OCI-LY7 (cell line): ENCODE measurements at regions not wholly inside any gene's neighbourhood (a gene's known extent, or its start where the extent isn't known, plus 50 kb on each side); places are given as distances from the start of the nearest gene placed in this dataset.

ENCODE experiments used
- BruUV-seq: library from RNA; stranded (reverse); fragments of 400-500 nt; replicated peaks from 2 replicates; lab custom pipeline; 2021; lab: Mats Ljungman, UMichigan
- CTCF ChIA-PET: fragments of 300-600 bp; sonication (Branson Sonifier 250); formaldehyde crosslinking; loops from one replicate; lab custom pipeline; 2022; ENCODE audit warnings: antibody characterized with exemption; ENCODE audit not compliant: unreplicated experiment; lab: Charles Lee
- POLR2A ChIA-PET: fragments of 300-600 bp; sonication (Branson Sonifier 250); formaldehyde crosslinking; loops from one replicate; lab custom pipeline; 2022; ENCODE audit warnings: antibody characterized with exemption; lab: Charles Lee
- DNase-seq: peaks from one replicate; pipeline ENCODE4 v3.0.0-alpha.2; 2015; ENCODE audit warnings: low spot score
- H2AFZ ChIP-seq: fragments of 200-600 bp; sonication (generic), shearing (Covaris generic); 2 replicates; pipeline ENCODE4 v1.6.1; 2014; ENCODE audit warnings: mild to moderate bottlenecking, antibody characterized with exemption, low read length, moderate library complexity
- H3K27ac ChIP-seq: fragments of 200-600 bp; sonication (generic); 2 replicates; pipeline ENCODE4 v1.5.1; 2014; ENCODE audit warnings: mixed run types, low read depth, mild to moderate bottlenecking, moderate library complexity, low read length, inconsistent platforms; ENCODE audit not compliant: poor library complexity, severe bottlenecking
- H3K36me3 ChIP-seq: fragments of 200-600 bp; sonication (generic); 2 replicates; pipeline ENCODE4 v1.6.1; 2014; ENCODE audit warnings: mild to moderate bottlenecking, antibody characterized with exemption, low read length, moderate library complexity, mixed read lengths; ENCODE audit not compliant: insufficient read depth
- H3K4me1 ChIP-seq: fragments of 200-600 bp; sonication (generic); 2 replicates; pipeline ENCODE4 v1.5.1; 2014; ENCODE audit warnings: mild to moderate bottlenecking, low read length; ENCODE audit not compliant: insufficient read depth, poor library complexity, severe bottlenecking
- H3K4me2 ChIP-seq: fragments of 200-600 bp; sonication (generic); 2 replicates; pipeline ENCODE4 v1.6.1; 2014; ENCODE audit warnings: mild to moderate bottlenecking, low read length
- H3K4me3 ChIP-seq: fragments of 200-600 bp; sonication (generic); 2 replicates; pipeline ENCODE4 v1.5.1; 2014; ENCODE audit warnings: mild to moderate bottlenecking, low read depth, low read length; ENCODE audit not compliant: poor library complexity, severe bottlenecking
- H3K79me2 ChIP-seq: fragments of 200-600 bp; sonication (generic); 2 replicates; pipeline ENCODE4 v1.6.1; 2016; ENCODE audit warnings: low read depth, mild to moderate bottlenecking, low read length, moderate library complexity, mixed read lengths; ENCODE audit not compliant: insufficient read depth
- H3K9me2 ChIP-seq: fragments of 200-600 bp; sonication (generic); 2 replicates; pipeline ENCODE4 v1.6.1; 2016; ENCODE audit warnings: mild to moderate bottlenecking, low read length, mixed read lengths; ENCODE audit not compliant: insufficient read depth
- H3K9me3 ChIP-seq: fragments of 200-600 bp; sonication (generic); 2 replicates; pipeline ENCODE4 v1.6.1; 2014; ENCODE audit warnings: mild to moderate bottlenecking, mixed run types, low read length, mixed read lengths
- H4K20me1 ChIP-seq: fragments of 200-600 bp; sonication (generic); 2 replicates; pipeline ENCODE4 v1.6.1; 2014; ENCODE audit warnings: mild to moderate bottlenecking, antibody characterized with exemption, low read length, moderate library complexity, mixed read lengths; ENCODE audit not compliant: insufficient read depth
- EZH2phosphoT487 ChIP-seq: fragments of 200-600 bp; sonication (generic); IDR thresholded peaks from 2 replicates; pipeline ENCODE4 v1.6.1; 2018; ENCODE audit warnings: low read depth, borderline replicate concordance, mild to moderate bottlenecking, mixed run types, antibody characterized with exemption, low read length, moderate library complexity, mixed read lengths
- intact Hi-C: fragments of 100-400 bp; cut with micrococcal nuclease; formaldehyde crosslinking; loops from one replicate; pipeline ENCODE4 v1.10.0; 2022; ENCODE audit not compliant: unreplicated experiment
- TF ChIP-seq, protein P1 (sequence below): fragments of 200-600 bp; sonication (generic); conservative IDR thresholded peaks from 2 replicates; pipeline ENCODE4 v1.5.1; 2014; ENCODE audit warnings: mild to moderate bottlenecking, antibody characterized with exemption, low read length, moderate library complexity, mixed read lengths

DNA sequence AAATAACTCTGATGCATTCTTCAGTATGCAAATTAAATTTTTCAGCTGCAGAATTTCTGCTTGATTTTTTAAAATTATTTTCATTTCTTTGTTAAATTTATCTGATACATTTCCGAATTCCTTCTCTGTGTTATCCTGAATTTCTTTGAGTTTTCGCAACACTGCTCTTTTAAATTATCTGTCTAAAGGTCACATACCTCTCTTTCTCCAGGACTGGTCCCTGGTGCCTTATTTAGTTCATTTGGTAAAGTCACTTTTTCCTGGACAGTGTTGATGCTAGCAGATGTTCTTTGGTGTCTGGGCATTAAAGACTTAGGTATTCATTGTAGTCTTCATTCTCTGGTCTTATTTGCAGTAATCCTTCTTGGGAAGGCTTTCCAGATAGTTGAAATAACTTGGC lies 577.4 kb upstream of the LUZP2 start:
- no peaks in the 10 kb centered on the region; the same call in 1 of the 2 replicates for H3K9me2 ChIP-seq
- DNase-seq = no peak
- H3K9me3 ChIP-seq = no peaks in the 10 kb centered on the region
- H3K4me1 ChIP-seq = no peaks in the 10 kb centered on the region
- intact Hi-C loops = no loop called here
- TF ChIP-seq EZH2phosphoT487 = no peak
- TF ChIP-seq, protein P1, sequence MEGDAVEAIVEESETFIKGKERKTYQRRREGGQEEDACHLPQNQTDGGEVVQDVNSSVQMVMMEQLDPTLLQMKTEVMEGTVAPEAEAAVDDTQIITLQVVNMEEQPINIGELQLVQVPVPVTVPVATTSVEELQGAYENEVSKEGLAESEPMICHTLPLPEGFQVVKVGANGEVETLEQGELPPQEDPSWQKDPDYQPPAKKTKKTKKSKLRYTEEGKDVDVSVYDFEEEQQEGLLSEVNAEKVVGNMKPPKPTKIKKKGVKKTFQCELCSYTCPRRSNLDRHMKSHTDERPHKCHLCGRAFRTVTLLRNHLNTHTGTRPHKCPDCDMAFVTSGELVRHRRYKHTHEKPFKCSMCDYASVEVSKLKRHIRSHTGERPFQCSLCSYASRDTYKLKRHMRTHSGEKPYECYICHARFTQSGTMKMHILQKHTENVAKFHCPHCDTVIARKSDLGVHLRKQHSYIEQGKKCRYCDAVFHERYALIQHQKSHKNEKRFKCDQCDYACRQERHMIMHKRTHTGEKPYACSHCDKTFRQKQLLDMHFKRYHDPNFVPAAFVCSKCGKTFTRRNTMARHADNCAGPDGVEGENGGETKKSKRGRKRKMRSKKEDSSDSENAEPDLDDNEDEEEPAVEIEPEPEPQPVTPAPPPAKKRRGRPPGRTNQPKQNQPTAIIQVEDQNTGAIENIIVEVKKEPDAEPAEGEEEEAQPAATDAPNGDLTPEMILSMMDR = no peak
- H3K36me3 ChIP-seq = no peaks in the 10 kb centered on the region
- H3K4me3 ChIP-seq = no peak overlapping the region
- no peaks in the 10 kb centered on the region for H3K79me2 ChIP-seq
- no peak overlapping the region for H3K4me2 ChIP-seq
- no TSS peak for BruUV-seq
- POLR2A ChIA-PET = no interaction called here
- CTCF ChIA-PET = no interaction called here
- H3K27ac ChIP-seq = no peak overlapping the region
- H4K20me1 ChIP-seq = no peaks in the 10 kb centered on the region
- no peak overlapping the region for H2AFZ ChIP-seq

DNA sequence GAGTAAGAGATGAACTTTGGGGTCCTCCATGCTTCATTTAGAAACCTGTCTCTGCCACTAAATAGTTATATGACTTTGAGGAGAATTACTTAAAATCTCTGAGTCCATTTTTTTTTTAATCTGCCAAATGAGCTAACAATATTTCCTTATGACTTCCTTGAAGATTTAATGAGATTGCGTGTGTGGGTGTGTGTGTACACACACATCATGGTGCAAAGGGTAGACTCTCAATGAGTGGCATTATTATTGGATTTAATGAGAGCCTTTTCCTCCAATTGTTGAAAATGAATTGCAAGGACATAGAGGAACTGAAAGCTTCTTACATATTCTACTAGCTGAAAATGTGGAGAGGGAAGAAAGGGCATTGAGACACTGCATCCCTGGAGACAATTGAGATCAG lies 573.5 kb upstream of the LUZP2 start:
- Histone ChIP-seq H3K27ac (no peak overlapping the region), H3K4me3 (no peak overlapping the region), H2AFZ (no peak overlapping the region), H3K36me3 (no peaks in the 10 kb centered on the region), H3K9me2 (no peaks in the 10 kb centered on the region), H3K79me2 (no peaks in the 10 kb centered on the region), H4K20me1 (no peaks in the 10 kb centered on the region), H3K4me2 (no peak overlapping the region), H3K9me3 (no peaks in the 10 kb centered on the region), H3K4me1 (no peaks in the 10 kb centered on the region)
- POLR2A ChIA-PET = no interaction called here
- CTCF ChIA-PET = no interaction called here
- BruUV-seq = no TSS peak
- intact Hi-C loops = no loop called here
- no peak for DNase-seq
- TF ChIP-seq EZH2phosphoT487 = no peak
- TF ChIP-seq, protein P1 = no peak

DNA sequence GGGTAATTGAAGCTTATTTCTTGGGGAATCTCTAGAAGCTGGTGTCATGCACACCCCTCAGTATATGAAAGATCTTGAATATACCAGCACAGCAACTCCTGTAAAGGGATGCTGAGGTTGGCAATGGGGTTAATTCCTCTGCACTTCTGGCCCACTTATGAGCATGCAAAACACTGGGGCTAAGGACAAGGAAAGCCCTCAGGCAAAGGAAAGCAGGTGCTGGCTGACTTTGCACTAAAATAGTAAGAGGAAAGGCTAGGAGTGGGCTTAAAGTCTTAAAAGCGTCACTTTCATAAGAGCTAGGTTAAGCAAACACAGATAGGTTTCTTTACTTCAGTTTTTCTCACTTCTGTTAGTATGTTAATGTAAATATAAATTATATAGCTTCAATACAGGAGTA lies 572.6 kb upstream of the LUZP2 start:
- Histone ChIP-seq H3K27ac (no peak overlapping the region), H3K4me2 (no peak overlapping the region), H3K9me2 (no peaks in the 10 kb centered on the region), H3K36me3 (no peaks in the 10 kb centered on the region), H2AFZ (no peak overlapping the region), H3K9me3 (no peaks in the 10 kb centered on the region), H3K4me1 (no peaks in the 10 kb centered on the region), H4K20me1 (no peaks in the 10 kb centered on the region), H3K4me3 (no peak overlapping the region), H3K79me2 (no peaks in the 10 kb centered on the region)
- ChIA-PET POLR2A (no interaction called here), CTCF (no interaction called here)
- no TSS peak for BruUV-seq
- no peak for DNase-seq
- TF ChIP-seq EZH2phosphoT487 = no peak
- TF ChIP-seq, protein P1 = no peak
- intact Hi-C loops = no loop called here
